ENCODE measurements at regions not wholly inside any gene's neighbourhood (a gene's known extent, or its start where the extent isn't known, plus 50 kb on each side); places are given as distances from the start of the nearest gene placed in this dataset.
"Not testable (repeated sequence)": the region's sequence is repeated elsewhere in the genome, so short reads cannot be mapped to it uniquely, and the experiment has no call there.

DNA sequence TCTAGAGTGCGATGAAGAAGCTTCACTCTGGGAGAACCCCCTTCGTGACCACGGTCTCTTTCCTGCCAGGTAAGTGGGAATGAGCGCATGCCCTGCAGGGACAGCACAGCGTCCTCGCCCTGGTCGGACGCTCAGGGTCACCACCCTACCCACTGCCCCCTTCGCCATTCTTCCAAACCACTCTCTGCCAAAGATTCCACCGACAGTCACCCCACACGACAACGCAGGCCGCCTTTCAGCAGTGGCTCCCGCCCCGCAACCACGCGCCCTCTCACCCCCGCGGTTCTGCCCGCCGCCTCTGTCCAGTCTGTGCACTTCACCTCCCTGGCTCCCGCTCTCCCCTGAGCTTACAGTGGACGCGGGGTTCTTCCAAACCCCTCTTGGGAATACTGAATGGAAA, 82.3 kb upstream of the FCGR1A start:
- not testable (repeated sequence) for DNase-seq (ENCODE audit: low read depth in 2 of 2)

- not testable (repeated sequence) for DNase-seq (ENCODE audit: low read depth in 2 of 2)
Measured at GRCh38 chr1:149700677-149701567, 81.6 kb upstream of the FCGR1A start.

- peak; percentile 52 for DNase-seq (ENCODE audit: low read depth in 2 of 2)
Measured at GRCh38 chr1:149708192-149708853, 74.2 kb upstream of the FCGR1A start.

DNA sequence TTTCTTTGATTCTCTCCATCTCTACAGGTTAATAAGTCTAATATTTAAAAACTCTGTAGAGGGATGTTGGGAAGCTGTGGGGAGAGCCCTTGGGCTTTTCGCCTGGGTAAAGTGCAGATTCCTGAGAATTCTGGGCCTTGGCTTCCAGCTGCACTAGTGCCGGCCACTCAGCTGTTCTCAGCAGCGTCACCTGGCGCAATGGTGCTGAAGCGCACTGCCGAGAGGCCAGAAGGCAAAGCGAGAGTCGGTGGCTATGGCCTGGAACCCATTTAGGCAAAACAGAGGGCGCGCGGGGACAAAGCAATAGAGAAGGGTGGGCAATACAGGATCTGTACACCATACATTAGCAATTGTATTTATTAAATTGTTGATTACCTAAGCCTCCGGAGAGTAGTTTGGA, 70.8 kb upstream of the FCGR1A start:
- DNase-seq (ENCODE audit: low read depth in 2 of 2) = not testable (repeated sequence)

DNA sequence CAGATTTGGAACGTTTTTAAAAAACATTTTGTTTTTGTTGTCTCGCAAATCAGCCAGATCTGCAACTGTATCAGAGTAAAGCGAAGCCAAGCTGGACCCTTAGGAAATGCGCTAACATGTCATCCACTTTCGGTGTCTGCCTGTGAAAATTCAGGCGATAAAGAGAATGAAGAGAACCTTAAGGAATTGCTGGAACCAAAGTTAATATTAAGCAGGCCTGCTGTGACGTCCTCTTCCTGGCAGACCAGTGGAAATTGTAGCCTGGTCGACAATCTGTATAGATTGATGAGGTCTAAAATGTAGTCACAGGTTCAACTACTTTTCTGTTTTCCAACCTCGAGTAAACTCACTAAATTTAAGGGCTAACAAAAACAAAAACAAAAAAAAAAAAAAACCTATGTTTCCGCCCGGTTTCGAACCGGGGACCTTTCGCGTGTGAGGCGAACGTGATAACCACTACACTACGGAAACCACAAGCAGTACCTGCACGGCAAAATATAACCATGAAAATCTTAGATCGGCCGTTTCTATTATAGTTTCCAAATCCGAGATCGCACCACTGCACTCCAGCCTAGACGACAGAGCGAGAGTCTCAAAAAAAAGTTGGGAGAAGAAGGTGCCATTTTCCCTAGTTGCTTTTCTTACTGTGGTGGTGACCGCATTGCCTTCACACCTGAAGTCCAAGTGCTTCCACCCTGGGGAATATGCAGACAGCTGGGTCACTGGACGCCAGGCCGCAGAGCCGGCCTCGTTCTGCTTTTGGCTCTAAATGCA, 70.2 kb upstream of the FCGR1A start:
- DNase-seq (ENCODE audit: low read depth in 2 of 2) = peak in 1 of 2 donors; percentile 16

GRCh38 chr1:149713513-149713912, 69.0 kb upstream of the FCGR1A start:
- DNase-seq (ENCODE audit: low read depth in 2 of 2) = not testable (repeated sequence)

DNA sequence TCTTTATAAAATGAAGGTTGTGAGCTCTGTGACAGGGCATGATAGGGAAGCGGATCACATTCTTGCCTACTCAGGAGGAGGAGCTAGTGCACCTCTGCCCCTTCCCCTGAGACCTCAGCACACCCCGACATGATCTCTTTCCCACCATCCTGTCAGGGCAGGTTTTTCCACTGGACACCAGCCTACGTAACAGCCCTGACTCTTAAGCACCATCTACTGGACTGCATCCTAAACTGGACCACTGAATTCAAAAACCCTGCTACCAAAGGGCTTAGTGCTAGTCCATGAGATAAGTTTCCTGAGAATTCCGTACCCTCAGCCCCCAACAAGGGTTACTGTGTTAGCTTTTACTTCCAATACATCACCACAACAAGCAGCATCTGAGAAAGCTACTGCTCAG, 68.5 kb upstream of the FCGR1A start:
- not testable (repeated sequence) for DNase-seq (ENCODE audit: low read depth in 2 of 2)

GRCh38 chr1:149724618-149725302, 57.7 kb upstream of the FCGR1A start:
- not testable (repeated sequence) for DNase-seq (ENCODE audit: low read depth in 2 of 2)

DNA sequence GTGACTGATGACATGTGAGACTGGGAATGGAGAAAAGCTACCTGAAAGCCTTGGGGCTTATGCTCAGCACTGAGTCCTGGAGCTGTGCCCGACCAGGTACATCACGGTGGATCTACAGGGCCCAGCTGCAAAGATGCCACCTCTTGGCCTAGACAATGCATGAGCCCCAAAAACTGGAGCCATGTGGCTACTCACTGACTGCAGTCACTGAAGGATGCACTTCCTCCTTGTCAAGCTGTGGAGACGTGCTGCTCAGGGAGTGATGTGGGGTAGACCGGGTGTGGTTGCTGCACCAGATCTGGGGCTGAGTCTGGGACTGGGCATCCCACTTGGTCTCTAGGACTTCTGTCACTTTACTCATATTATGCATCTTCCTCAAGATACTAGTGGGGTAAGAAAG, 55.8 kb upstream of the FCGR1A start:
- DNase-seq (ENCODE audit: low read depth in 2 of 2) = not testable (repeated sequence)

DNA sequence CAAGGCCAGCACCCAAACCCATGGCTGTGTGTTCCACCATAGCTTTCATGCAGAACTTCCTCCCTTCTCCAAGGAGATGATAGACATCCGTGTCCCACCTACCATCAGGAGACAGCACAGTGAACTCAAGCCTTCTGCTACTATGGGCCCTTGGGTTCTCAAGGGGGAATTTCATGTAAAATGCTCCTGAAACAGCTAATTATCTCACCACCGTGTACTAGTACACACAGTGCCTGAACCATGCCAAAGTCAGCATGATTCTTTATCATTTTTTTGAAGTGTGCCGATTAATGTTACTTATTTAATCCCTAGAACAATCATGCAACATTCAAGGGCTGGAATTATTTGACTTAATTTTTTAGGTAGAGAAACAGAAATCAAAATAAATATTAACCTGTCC, 53.9 kb upstream of the FCGR1A start:
- DNase-seq (ENCODE audit: low read depth in 2 of 2) = not testable (repeated sequence)

Measured in stimulated activated CD4-positive, alpha-beta T cell treated with anti-CD3 and anti-CD28 coated beads, Interleukin-1b, Interleukin-23, amount 100 ng/mL, for 4 hours (primary cell).